ENCODE measurements at regions not wholly inside any gene's neighbourhood (a gene's known extent, or its start where the extent isn't known, plus 50 kb on each side); places are given as distances from the start of the nearest gene placed in this dataset.

- DNase-seq (ENCODE audit: low read depth): no peak
- no peaks in the 10 kb centered on the region for H3K27me3 ChIP-seq (ENCODE audit: control insufficient read depth, insufficient read depth, low read length)
- no peaks in the 10 kb centered on the region for H3K36me3 ChIP-seq (ENCODE audit: control insufficient read depth, insufficient read depth, low read length)
- no peak overlapping the region for H3K4me3 ChIP-seq (ENCODE audit: low read depth, low read length)
- TF ChIP-seq, protein P1, sequence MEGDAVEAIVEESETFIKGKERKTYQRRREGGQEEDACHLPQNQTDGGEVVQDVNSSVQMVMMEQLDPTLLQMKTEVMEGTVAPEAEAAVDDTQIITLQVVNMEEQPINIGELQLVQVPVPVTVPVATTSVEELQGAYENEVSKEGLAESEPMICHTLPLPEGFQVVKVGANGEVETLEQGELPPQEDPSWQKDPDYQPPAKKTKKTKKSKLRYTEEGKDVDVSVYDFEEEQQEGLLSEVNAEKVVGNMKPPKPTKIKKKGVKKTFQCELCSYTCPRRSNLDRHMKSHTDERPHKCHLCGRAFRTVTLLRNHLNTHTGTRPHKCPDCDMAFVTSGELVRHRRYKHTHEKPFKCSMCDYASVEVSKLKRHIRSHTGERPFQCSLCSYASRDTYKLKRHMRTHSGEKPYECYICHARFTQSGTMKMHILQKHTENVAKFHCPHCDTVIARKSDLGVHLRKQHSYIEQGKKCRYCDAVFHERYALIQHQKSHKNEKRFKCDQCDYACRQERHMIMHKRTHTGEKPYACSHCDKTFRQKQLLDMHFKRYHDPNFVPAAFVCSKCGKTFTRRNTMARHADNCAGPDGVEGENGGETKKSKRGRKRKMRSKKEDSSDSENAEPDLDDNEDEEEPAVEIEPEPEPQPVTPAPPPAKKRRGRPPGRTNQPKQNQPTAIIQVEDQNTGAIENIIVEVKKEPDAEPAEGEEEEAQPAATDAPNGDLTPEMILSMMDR (IDR thresholded peaks at IDR 0.05; ENCODE audit: insufficient read depth, low read length, poor library complexity, severe bottlenecking): no peak
Measured at GRCh38 chr6:164148788-164149187, 734.3 kb downstream of the QKI start.

DNA sequence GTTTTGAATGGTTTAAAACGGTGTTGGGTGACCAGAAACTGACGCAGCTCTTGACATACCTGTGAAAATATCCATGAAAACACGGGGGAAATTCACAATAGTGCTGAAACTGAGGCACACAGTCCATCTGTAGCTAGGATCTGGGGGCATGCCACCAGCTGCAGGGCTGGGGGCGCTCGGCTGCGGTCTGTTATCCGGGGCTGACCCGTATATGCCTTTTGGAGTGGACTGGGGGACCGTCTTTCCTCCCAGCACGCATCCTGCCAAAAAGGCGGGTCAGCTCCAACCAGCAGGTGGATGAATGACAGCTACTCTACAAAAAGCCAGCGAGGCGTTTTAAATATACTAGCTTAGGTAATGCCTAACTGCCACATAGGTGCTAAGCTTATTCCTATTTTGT, 729.8 kb downstream of the QKI start:
- DNase-seq (ENCODE audit: low read depth): no peak
- Histone ChIP-seq H3K36me3 (ENCODE audit: control insufficient read depth, insufficient read depth, low read length) (no peaks in the 10 kb centered on the region), H3K4me3 (ENCODE audit: low read depth, low read length) (no peak overlapping the region), H3K27me3 (ENCODE audit: control insufficient read depth, insufficient read depth, low read length) (no peaks in the 10 kb centered on the region)
- TF ChIP-seq, protein P1 (IDR thresholded peaks at IDR 0.05; ENCODE audit: insufficient read depth, low read length, poor library complexity, severe bottlenecking): no peak

- no peak for DNase-seq (ENCODE audit: low read depth)
- Histone ChIP-seq H3K4me3 (ENCODE audit: low read depth, low read length) (no peak overlapping the region), H3K27me3 (ENCODE audit: control insufficient read depth, insufficient read depth, low read length) (no peaks in the 10 kb centered on the region), H3K36me3 (ENCODE audit: control insufficient read depth, insufficient read depth, low read length) (no peaks in the 10 kb centered on the region)
- TF ChIP-seq, protein P1 (IDR thresholded peaks at IDR 0.05; ENCODE audit: insufficient read depth, low read length, poor library complexity, severe bottlenecking): no peak
Measured at GRCh38 chr6:164142322-164142721, 727.8 kb downstream of the QKI start.

GRCh38 chr6:164135511-164136132, 721.1 kb downstream of the QKI start:
- DNase-seq (ENCODE audit: low read depth): no peak
- no peaks in the 10 kb centered on the region for H3K36me3 ChIP-seq (ENCODE audit: control insufficient read depth, insufficient read depth, low read length)
- TF ChIP-seq, protein P1 (IDR thresholded peaks at IDR 0.05; ENCODE audit: insufficient read depth, low read length, poor library complexity, severe bottlenecking): no peak
- no peaks in the 10 kb centered on the region for H3K27me3 ChIP-seq (ENCODE audit: control insufficient read depth, insufficient read depth, low read length)
- H3K4me3 ChIP-seq (ENCODE audit: low read depth, low read length): no peak overlapping the region

- no peak for DNase-seq (ENCODE audit: low read depth)
- TF ChIP-seq, protein P1 (IDR thresholded peaks at IDR 0.05; ENCODE audit: insufficient read depth, low read length, poor library complexity, severe bottlenecking): no peak
- Histone ChIP-seq H3K27me3 (ENCODE audit: control insufficient read depth, insufficient read depth, low read length) (no peaks in the 10 kb centered on the region), H3K4me3 (ENCODE audit: low read depth, low read length) (no peak overlapping the region), H3K36me3 (ENCODE audit: control insufficient read depth, insufficient read depth, low read length) (no peaks in the 10 kb centered on the region)
Measured at GRCh38 chr6:164133095-164133494, 718.6 kb downstream of the QKI start.

DNA sequence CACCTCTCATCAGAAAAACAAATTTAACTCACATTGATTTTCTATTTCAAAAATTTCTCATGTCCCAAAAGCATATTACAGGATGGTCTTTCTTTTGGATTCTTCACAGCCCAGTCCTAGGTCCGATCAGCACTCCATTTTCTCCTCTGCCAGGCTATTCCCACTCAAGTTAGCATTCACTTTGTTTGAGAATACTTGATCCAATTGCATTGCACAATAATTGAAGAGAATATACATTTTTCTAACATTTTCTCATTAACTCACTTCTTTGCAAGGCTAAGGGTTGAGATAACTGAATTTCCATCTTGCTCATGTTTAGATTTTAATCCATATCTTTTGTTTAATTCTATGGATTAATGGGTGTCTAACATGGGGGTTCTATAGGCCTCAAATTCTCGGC, 716.1 kb downstream of the QKI start:
- no peak overlapping the region for H3K4me3 ChIP-seq (ENCODE audit: low read depth, low read length)
- TF ChIP-seq, protein P1 (IDR thresholded peaks at IDR 0.05; ENCODE audit: insufficient read depth, low read length, poor library complexity, severe bottlenecking): no peak
- no peak for DNase-seq (ENCODE audit: low read depth)
- no peaks in the 10 kb centered on the region for H3K27me3 ChIP-seq (ENCODE audit: control insufficient read depth, insufficient read depth, low read length)
- H3K36me3 ChIP-seq (ENCODE audit: control insufficient read depth, insufficient read depth, low read length): no peaks in the 10 kb centered on the region
